Subcutaneous abdominal adipose tissue (tissue), 5 donors: ENCODE measurements at regions not wholly inside any gene's neighbourhood (a gene's known extent, or its start where the extent isn't known, plus 50 kb on each side); places are given as distances from the start of the nearest gene placed in this dataset.

ENCODE experiments used
- H3K27ac ChIP-seq: one replicate; pipeline ENCODE4 v1.7.0; 2013; ENCODE audit warnings: low read depth, mild to moderate bottlenecking, inconsistent platforms, low read length, moderate library complexity
- H3K27me3 ChIP-seq, 5 donors: one replicate each; pipeline ENCODE4 v1.7.0; 2013; ENCODE audit warnings: low read length in 5 of 5, inconsistent platforms in 1 of 5; ENCODE audit not compliant: control insufficient read depth in 5 of 5, insufficient read depth in 4 of 5
- H3K36me3 ChIP-seq, 5 donors: one replicate each; pipeline ENCODE4 v1.7.0; 2013; ENCODE audit warnings: low read length in 5 of 5; ENCODE audit not compliant: control insufficient read depth in 5 of 5, insufficient read depth in 5 of 5
- H3K4me1 ChIP-seq, 5 donors: one replicate each; pipeline ENCODE4 v1.7.0; 2013; ENCODE audit warnings: low read length in 5 of 5, mild to moderate bottlenecking in 3 of 5, moderate library complexity in 1 of 5; ENCODE audit not compliant: control insufficient read depth in 5 of 5, insufficient read depth in 5 of 5
- H3K4me3 ChIP-seq, 5 donors: one replicate each; pipeline ENCODE4 v1.7.0; 2013; ENCODE audit warnings: low read length in 5 of 5, low read depth in 1 of 5
- H3K9ac ChIP-seq, 5 donors: one replicate each; pipeline ENCODE4 v1.7.0; 2013; ENCODE audit warnings: low read length in 5 of 5, mild to moderate bottlenecking in 4 of 5, moderate library complexity in 3 of 5
- H3K9me3 ChIP-seq, 5 donors: one replicate each; pipeline ENCODE4 v1.7.0; 2013; ENCODE audit warnings: low read length in 5 of 5; ENCODE audit not compliant: control insufficient read depth in 5 of 5
- donor health status: healthy.
- donor health status: healthy.
- donor health status: healthy.
- donor health status: healthy.
- donor health status: healthy.

GRCh38 chr5:86671536-86671935 lies 53.8 kb downstream of the COX7C start:
- Histone ChIP-seq H3K9ac (no peak overlapping the region), H3K27me3 (no peaks in the 10 kb centered on the region), H3K4me3 (no peak overlapping the region)

GRCh38 chr5:86674069-86674468 lies 56.3 kb downstream of the COX7C start:
- no peaks in the 10 kb centered on the region for H3K36me3 ChIP-seq
- no peak overlapping the region for H3K27ac ChIP-seq
- H3K27me3 ChIP-seq, result no peaks in the 10 kb centered on the region
- H3K4me3 ChIP-seq, result no peak overlapping the region
- H3K9me3 ChIP-seq, result no peaks in the 10 kb centered on the region
- H3K9ac ChIP-seq, result no peak overlapping the region
- no peaks in the 10 kb centered on the region for H3K4me1 ChIP-seq

More at GRCh38 chr5:86671536-86671935, 53.8 kb downstream of the COX7C start:
- no peaks in the 10 kb centered on the region for H3K4me1 ChIP-seq
- no peaks in the 10 kb centered on the region for H3K9me3 ChIP-seq
- H3K27ac ChIP-seq, result no peak overlapping the region
- no peaks in the 10 kb centered on the region for H3K36me3 ChIP-seq

GRCh38 chr5:86675311-86675710 lies 57.6 kb downstream of the COX7C start:
- H3K27ac ChIP-seq, result no peak overlapping the region
- H3K4me3 ChIP-seq, result no peak overlapping the region
- peaks cover 0 to 8% (median 0%) of the 10 kb centered on the region in 5 donors for H3K4me1 ChIP-seq
- H3K9me3 ChIP-seq, result no peaks in the 10 kb centered on the region
- no peak overlapping the region for H3K9ac ChIP-seq
- no peaks in the 10 kb centered on the region for H3K27me3 ChIP-seq
- H3K36me3 ChIP-seq, result no peaks in the 10 kb centered on the region

GRCh38 chr5:86679529-86679928 lies 61.8 kb downstream of the COX7C start:
- Histone ChIP-seq H3K9me3 (no peaks in the 10 kb centered on the region), H3K36me3 (no peaks in the 10 kb centered on the region), H3K27ac (peak overlapping the region; percentile 81), H3K27me3 (no peaks in the 10 kb centered on the region), H3K4me1 (peaks cover 0 to 8% (median 0%) of the 10 kb centered on the region in 5 donors), H3K4me3 (no peak overlapping the region), H3K9ac (no peak overlapping the region)

GRCh38 chr5:86679949-86680348 lies 62.2 kb downstream of the COX7C start:
- H3K9ac ChIP-seq, result no peak overlapping the region
- no peak overlapping the region for H3K4me3 ChIP-seq
- H3K27ac ChIP-seq, result peak overlapping the region; percentile 81
- no peaks in the 10 kb centered on the region for H3K27me3 ChIP-seq
- no peaks in the 10 kb centered on the region for H3K9me3 ChIP-seq
- peaks cover 0 to 8% (median 0%) of the 10 kb centered on the region in 5 donors for H3K4me1 ChIP-seq
- H3K36me3 ChIP-seq, result no peaks in the 10 kb centered on the region

- no peak overlapping the region for H3K9ac ChIP-seq
- no peak overlapping the region for H3K4me3 ChIP-seq
- peaks cover 0 to 8% (median 0%) of the 10 kb centered on the region in 5 donors for H3K4me1 ChIP-seq
- no peaks in the 10 kb centered on the region for H3K9me3 ChIP-seq
- no peaks in the 10 kb centered on the region for H3K27me3 ChIP-seq
- H3K27ac ChIP-seq, result no peak overlapping the region
- H3K36me3 ChIP-seq, result no peaks in the 10 kb centered on the region
Measured at GRCh38 chr5:86684222-86684621, 66.5 kb downstream of the COX7C start.

- Histone ChIP-seq H3K9me3 (no peaks in the 10 kb centered on the region), H3K9ac (no peak overlapping the region), H3K36me3 (no peaks in the 10 kb centered on the region), H3K27ac (no peak overlapping the region), H3K4me3 (no peak overlapping the region), H3K27me3 (no peaks in the 10 kb centered on the region), H3K4me1 (no peaks in the 10 kb centered on the region)
Measured at GRCh38 chr5:86686046-86686445, 68.3 kb downstream of the COX7C start.

GRCh38 chr5:86688406-86688805 lies 70.7 kb downstream of the COX7C start:
- Histone ChIP-seq H3K4me3 (no peak overlapping the region), H3K27ac (no peak overlapping the region), H3K36me3 (no peaks in the 10 kb centered on the region), H3K4me1 (no peaks in the 10 kb centered on the region), H3K27me3 (no peaks in the 10 kb centered on the region), H3K9ac (no peak overlapping the region), H3K9me3 (no peaks in the 10 kb centered on the region)

GRCh38 chr5:86689103-86689729 lies 71.5 kb downstream of the COX7C start:
- no peaks in the 10 kb centered on the region for H3K4me1 ChIP-seq
- H3K9me3 ChIP-seq, result no peaks in the 10 kb centered on the region
- no peak overlapping the region for H3K9ac ChIP-seq
- no peaks in the 10 kb centered on the region for H3K27me3 ChIP-seq
- no peak overlapping the region for H3K27ac ChIP-seq
- no peaks in the 10 kb centered on the region for H3K36me3 ChIP-seq
- H3K4me3 ChIP-seq, result no peak overlapping the region

GRCh38 chr5:86709157-86709881 lies 91.6 kb downstream of the COX7C start:
- Histone ChIP-seq H3K27me3 (no peaks in the 10 kb centered on the region), H3K9me3 (no peaks in the 10 kb centered on the region), H3K4me1 (no peaks in the 10 kb centered on the region), H3K27ac (no peak overlapping the region), H3K9ac (no peak overlapping the region), H3K36me3 (no peaks in the 10 kb centered on the region), H3K4me3 (no peak overlapping the region)
